Heart right ventricle (tissue), 16 donors: ENCODE measurements at regions not wholly inside any gene's neighbourhood (a gene's known extent, or its start where the extent isn't known, plus 50 kb on each side); places are given as distances from the start of the nearest gene placed in this dataset.

Experiments
- ATAC-seq, 8 donors: fragments of 200-7000 bp; cut with Tn5 transposase; one replicate each; pipeline ENCODE4 v1.9.1; 2020; ENCODE audit warnings: mild to moderate bottlenecking in 8 of 8, moderate library complexity in 8 of 8, moderate number of reproducible peaks in 1 of 8
- DNase-seq, 2 donors: peaks; one replicate each; pipeline ENCODE4 v3.0.0-alpha.2; 2020
- H3K27ac ChIP-seq, 10 donors: fragments of 200-600 bp; sonication (generic) in 2 of 10; one replicate each; pipeline versions ENCODE4 v1.5.0 to v1.8.0; 2020 to 2022; ENCODE audit warnings: mild to moderate bottlenecking in 3 of 10
- H3K27me3 ChIP-seq, 7 donors: fragments of 200-600 bp; one replicate each; pipeline ENCODE4 v1.8.0; 2021 to 2022; ENCODE audit warnings: mild to moderate bottlenecking in 2 of 7
- H3K36me3 ChIP-seq, 9 donors: fragments of 200-600 bp; sonication (generic) in 1 of 9; one replicate each; pipeline versions ENCODE4 v1.5.0 to v1.8.0; 2020 to 2022; ENCODE audit warnings: mild to moderate bottlenecking in 2 of 9
- H3K4me1 ChIP-seq, 9 donors: fragments of 200-600 bp; sonication (generic) in 1 of 9; one replicate each; pipeline versions ENCODE4 v1.5.0 to v1.8.0; 2020 to 2022; ENCODE audit warnings: mild to moderate bottlenecking in 4 of 9
- H3K4me3 ChIP-seq, 10 donors: fragments of 200-600 bp; sonication (generic) in 2 of 10; one replicate each; pipeline versions ENCODE4 v1.5.0 to v1.8.0; 2020 to 2022; ENCODE audit warnings: mild to moderate bottlenecking in 7 of 10, moderate library complexity in 2 of 10
- H3K9me3 ChIP-seq, 11 donors: fragments of 200-600 bp in 10 of 11; sonication (generic) in 2 of 11; one replicate each; pipeline versions ENCODE4 v1.5.0 to v1.8.0; 2013 to 2022; ENCODE audit warnings: mild to moderate bottlenecking in 2 of 11, control low read depth in 1 of 11, moderate library complexity in 1 of 11
- WGBS, 2 donors: extraction: QIAGEN DNeasy Blood & Tissue Kit; methylation state at CpG; one replicate each; pipeline ENCODE4 v1.1.7; 2013; ENCODE audit warnings: inconsistent platforms in 1 of 2; 5-methylcytosine and 5-hydroxymethylcytosine counted together
- intact Hi-C, 10 donors: fragments of 100-400 bp; cut with DNase I; formaldehyde crosslinking; loops; one replicate each; pipeline versions ENCODE4 v1.11.1 to v1.14.2; 2022
- TF ChIP-seq, protein P1 (sequence below), 9 donors: fragments of 200-600 bp; sonication (generic) in 2 of 9; IDR thresholded peaks; one replicate each; pipeline versions ENCODE4 v1.5.0 to v1.8.0; 2021 to 2022; ENCODE audit warnings: antibody characterized with exemption in 9 of 9, mild to moderate bottlenecking in 5 of 9, moderate library complexity in 1 of 9
- donor health status: Arrhythmogenic right ventricular cardiomyopathy.
- donor health status: ischemic (EF 13 %, LVEDD 7.1; RV severe dilation, severe dysfunction).
- donor health status: healthy with polysubstance abuse.
- donor health status: DM: no; HTN: yes; CAD: no.
- donor health status: DM: no; HTN: no; CAD: no.
- donor health status: ischemic (EF 25% LVEDD 6.9; RV normal size, moderate dysfunction).
- donor health status: ischemic (EF 25% LVEDD 5.7; RV mildly dilated, moderate dysfunction).
- donor health status: healthy.
- donor health status: DM: yes; HTN: yes; CAD: no.
- donor health status: Ischemic cardiomyopathy.
- donor health status: ischemic (EF 35%, LVEDD 5.7; RV mildly dilated, moderate dysfunction).
- donor health status: nonischemic (EF 11% LVEDD 7.7; RV severe dilation, severe dysfunction).
- donor health status: DM: yes; HTN: yes; CAD: no.
- donor health status: PGD.
- donor health status: ischemic (EF 29% LVEDD 5.4; RV normal size, mild dysfunction).
- donor health status: nonischemic (EF 23%, LVEDD 6.1; RV moderate dilation, normal function).

- ATAC-seq (no peak), DNase-seq (no peak)
- H3K27me3 ChIP-seq, result no peaks in the 10 kb centered on the region
- H3K27ac ChIP-seq, result no peak overlapping the region
- H3K4me1 ChIP-seq, result peaks cover 0 to 6% (median 0%) of the 10 kb centered on the region in 9 donors
- H3K9me3 ChIP-seq, result peaks cover 0 to 40% (median 8%) of the 10 kb centered on the region in 11 donors
- intact Hi-C loops, result no loop called here
- H3K36me3 ChIP-seq, result peaks cover 0 to 4% (median 0%) of the 10 kb centered on the region in 9 donors
- no peak overlapping the region for H3K4me3 ChIP-seq
- TF ChIP-seq, protein P1, sequence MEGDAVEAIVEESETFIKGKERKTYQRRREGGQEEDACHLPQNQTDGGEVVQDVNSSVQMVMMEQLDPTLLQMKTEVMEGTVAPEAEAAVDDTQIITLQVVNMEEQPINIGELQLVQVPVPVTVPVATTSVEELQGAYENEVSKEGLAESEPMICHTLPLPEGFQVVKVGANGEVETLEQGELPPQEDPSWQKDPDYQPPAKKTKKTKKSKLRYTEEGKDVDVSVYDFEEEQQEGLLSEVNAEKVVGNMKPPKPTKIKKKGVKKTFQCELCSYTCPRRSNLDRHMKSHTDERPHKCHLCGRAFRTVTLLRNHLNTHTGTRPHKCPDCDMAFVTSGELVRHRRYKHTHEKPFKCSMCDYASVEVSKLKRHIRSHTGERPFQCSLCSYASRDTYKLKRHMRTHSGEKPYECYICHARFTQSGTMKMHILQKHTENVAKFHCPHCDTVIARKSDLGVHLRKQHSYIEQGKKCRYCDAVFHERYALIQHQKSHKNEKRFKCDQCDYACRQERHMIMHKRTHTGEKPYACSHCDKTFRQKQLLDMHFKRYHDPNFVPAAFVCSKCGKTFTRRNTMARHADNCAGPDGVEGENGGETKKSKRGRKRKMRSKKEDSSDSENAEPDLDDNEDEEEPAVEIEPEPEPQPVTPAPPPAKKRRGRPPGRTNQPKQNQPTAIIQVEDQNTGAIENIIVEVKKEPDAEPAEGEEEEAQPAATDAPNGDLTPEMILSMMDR (IDR thresholded peaks at IDR 0.05), result no peak
These were observed 73.3 kb downstream of the RFC3 start for GRCh38 chr13:33891196-33891742.

GRCh38 chr13:33893559-33893958 lies 75.6 kb downstream of the RFC3 start:
- peaks cover 0 to 6% (median 0%) of the 10 kb centered on the region in 9 donors for H3K4me1 ChIP-seq
- DNase-seq (no peak), ATAC-seq (no peak)
- no peak overlapping the region for H3K27ac ChIP-seq
- no peak overlapping the region for H3K4me3 ChIP-seq
- TF ChIP-seq, protein P1 (IDR thresholded peaks at IDR 0.05), result no peak
- peaks cover 0 to 4% (median 0%) of the 10 kb centered on the region in 9 donors for H3K36me3 ChIP-seq
- intact Hi-C loops, result no loop called here
- peaks cover 0 to 63% (median 13%) of the 10 kb centered on the region in 11 donors for H3K9me3 ChIP-seq
- H3K27me3 ChIP-seq, result no peaks in the 10 kb centered on the region

DNA sequence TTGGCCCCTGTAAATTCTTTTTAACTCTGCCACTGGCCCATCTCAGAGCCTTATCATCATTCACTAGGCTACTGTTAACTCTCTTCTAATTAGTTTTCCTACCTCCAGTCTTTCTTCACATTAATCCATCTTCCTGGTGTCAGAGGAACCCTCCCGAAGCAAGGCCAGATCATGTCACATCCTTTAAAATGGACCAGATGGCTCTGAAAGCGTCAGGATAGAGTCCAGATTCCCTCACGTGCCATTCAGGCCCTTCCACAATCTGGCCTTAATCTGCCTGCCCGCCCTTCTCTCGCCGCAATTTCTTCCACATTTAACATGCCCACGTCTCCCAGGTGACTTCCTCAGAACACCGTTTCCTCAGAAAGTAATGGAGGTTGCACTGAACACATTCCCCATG lies 86.5 kb downstream of the RFC3 start:
- H3K27me3 ChIP-seq, result no peaks in the 10 kb centered on the region
- no peak for DNase-seq
- H3K4me3 ChIP-seq, result no peak overlapping the region
- peaks cover 0 to 18% (median 5%) of the 10 kb centered on the region in 11 donors for H3K9me3 ChIP-seq
- H3K36me3 ChIP-seq, result no peaks in the 10 kb centered on the region
- 61 to 75% methylated on average over 8 of the region's 8 CpGs for WGBS, 2 donors
- no peaks in the 10 kb centered on the region for H3K4me1 ChIP-seq
- intact Hi-C loops, result no loop called here
- TF ChIP-seq, protein P1 (IDR thresholded peaks at IDR 0.05), result no peak
- ATAC-seq, result no peak
- H3K27ac ChIP-seq, result no peak overlapping the region

GRCh38 chr13:33908116-33908515 lies 90.2 kb downstream of the RFC3 start:
- TF ChIP-seq, protein P1 (IDR thresholded peaks at IDR 0.05), result no peak
- H3K9me3 ChIP-seq, result no peaks in the 10 kb centered on the region
- peaks cover 0 to 5% (median 0%) of the 10 kb centered on the region in 9 donors for H3K4me1 ChIP-seq
- ATAC-seq (no peak), DNase-seq (no peak)
- intact Hi-C loops, result no loop called here
- WGBS, 2 donors, result 72 to 86% methylated on average over 1 of the region's 1 CpG
- H3K27ac ChIP-seq, result no peak overlapping the region
- H3K36me3 ChIP-seq, result no peaks in the 10 kb centered on the region
- H3K27me3 ChIP-seq, result no peaks in the 10 kb centered on the region
- H3K4me3 ChIP-seq, result no peak overlapping the region
